PC-3 (cell line): ENCODE measurements at regions not wholly inside any gene's neighbourhood (a gene's known extent, or its start where the extent isn't known, plus 50 kb on each side); places are given as distances from the start of the nearest gene placed in this dataset.

Experiments
- CTCF ChIP-seq: fragments of 300-600 bp; sonication (generic); conservative IDR thresholded peaks from 2 replicates; pipeline ENCODE4 v1.5.1; 2017; ENCODE audit warnings: antibody characterized with exemption, low read depth, mild to moderate bottlenecking, low read length
- EZH2 ChIP-seq: fragments of 300-600 bp; sonication (generic); IDR thresholded peaks from one replicate; pipeline ENCODE4 v1.6.1; 2017; ENCODE audit warnings: antibody characterized with exemption, mild to moderate bottlenecking, low read length; ENCODE audit not compliant: unreplicated experiment
- EZH2phosphoT487 ChIP-seq: fragments of 300-600 bp; sonication (generic); IDR thresholded peaks from 2 replicates; pipeline ENCODE4 v1.6.1; 2018; ENCODE audit warnings: mild to moderate bottlenecking, antibody characterized with exemption, low read length, borderline replicate concordance

- TF ChIP-seq CTCF (no peak), EZH2 (no peak), EZH2phosphoT487 (no peak)
Observed at GRCh38 chr3:40753291-40753770, 228.6 kb downstream of the ZNF621 start.
